ENCODE measurements at regions not wholly inside any gene's neighbourhood (a gene's known extent, or its start where the extent isn't known, plus 50 kb on each side); places are given as distances from the start of the nearest gene placed in this dataset.

DNA sequence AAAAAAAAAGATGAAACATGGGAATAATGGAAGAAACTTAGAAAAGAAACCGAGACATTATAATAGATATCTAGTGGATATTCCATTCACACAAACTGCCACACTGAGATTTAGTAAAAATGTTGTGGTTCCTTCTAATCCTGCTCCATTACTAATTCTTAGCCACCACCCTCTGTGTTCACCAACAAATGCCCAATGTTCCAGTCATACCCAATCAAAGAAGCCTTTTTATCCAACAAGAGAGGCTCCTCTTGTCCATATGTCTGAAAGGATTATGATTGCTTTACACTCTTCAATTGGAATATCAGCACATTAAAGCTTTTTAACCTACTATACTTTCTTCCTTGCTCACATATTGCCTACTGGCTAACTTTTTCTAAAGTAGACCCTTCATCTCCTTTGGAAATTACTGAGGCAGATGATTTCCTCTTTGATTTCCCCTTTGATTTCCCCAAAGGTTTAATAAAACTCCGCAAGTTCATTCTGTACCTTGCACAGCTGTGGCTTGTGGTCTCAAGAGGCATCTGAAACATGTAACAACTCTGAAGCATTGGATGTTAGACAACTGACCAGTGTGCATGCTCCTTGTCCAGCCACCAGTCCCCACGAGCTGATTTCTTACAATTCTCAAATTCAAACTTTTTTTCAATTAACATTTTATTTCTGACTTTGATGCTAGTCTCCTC lies 305.6 kb upstream of the LYPLAL1 start:
- TF ChIP-seq CTCF (IDR thresholded peaks at IDR 0.05; ENCODE audit: control extremely low read depth in 1 of 3, insufficient read depth in 1 of 3, low read depth in 1 of 3, low read length in 3 of 3) (no peak), KDM1A (IDR thresholded peaks at IDR 0.05; ENCODE audit: borderline replicate concordance, low read length) (no peak), JUND (IDR thresholded peaks at IDR 0.05; ENCODE audit: low read length) (no peak), SIX5 (IDR thresholded peaks at IDR 0.05; ENCODE audit: low read depth, low read length) (no peak), SP2 (IDR thresholded peaks at IDR 0.05; ENCODE audit: low read length) (no peak), RXRA (IDR thresholded peaks at IDR 0.05; ENCODE audit: insufficient read depth, low read depth, low read length) (no peak), GTF2F1 (IDR thresholded peaks at IDR 0.05; ENCODE audit: borderline replicate concordance, low read depth, low read length) (no peak), CTBP2 (IDR thresholded peaks at IDR 0.05; ENCODE audit: borderline replicate concordance, insufficient read depth, insufficient read length, low read length) (no peak), EZH2 (IDR thresholded peaks at IDR 0.05; ENCODE audit: low read depth, low read length, severe bottlenecking) (no peak), POLR2A (IDR thresholded peaks at IDR 0.05; ENCODE audit: control extremely low read depth in 1 of 2, low read depth in 2 of 2, low read length in 2 of 2) (no peak), POLR2AphosphoS5 (IDR thresholded peaks at IDR 0.05; ENCODE audit: low read depth, low read length) (no peak), ZNF274 (IDR thresholded peaks at IDR 0.05; ENCODE audit: borderline replicate concordance, extremely low read depth, low read length) (no peak), EP300 (IDR thresholded peaks at IDR 0.05; ENCODE audit: borderline replicate concordance in 1 of 2, low read depth in 2 of 2, low read length in 2 of 2) (no peak)
